CD1c-positive myeloid dendritic cell (primary cell): ENCODE measurements at regions not wholly inside any gene's neighbourhood (a gene's known extent, or its start where the extent isn't known, plus 50 kb on each side); places are given as distances from the start of the nearest gene placed in this dataset.
A peak's percentile ranks its signal among the peaks of the same experiment; 100 is the strongest.

Experiments
- DNase-seq: peaks from one replicate; pipeline ENCODE4 v3.0.0-alpha.2; 2016; ENCODE audit errors: extremely low spot score

DNA sequence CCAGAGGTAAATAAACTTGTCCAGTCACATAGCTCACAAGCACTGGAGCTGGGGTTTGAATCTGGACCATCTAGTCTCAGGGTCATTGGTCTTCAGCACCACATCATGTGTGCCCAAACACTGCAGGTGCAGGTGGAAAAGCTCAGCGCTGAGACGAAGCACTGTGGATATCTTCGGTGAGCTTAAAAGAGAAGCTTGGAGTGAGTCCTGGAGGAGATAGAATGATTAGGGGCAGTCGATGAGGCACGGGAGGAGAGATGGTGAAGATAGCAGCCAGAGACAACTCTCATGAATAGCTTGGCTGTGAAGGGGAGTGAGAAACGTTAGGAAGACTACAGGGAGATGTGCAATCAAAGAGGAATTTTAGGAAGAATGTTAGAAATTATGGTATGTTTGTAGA lies 389.3 kb downstream of the FGF9 start:
- no peak for DNase-seq

DNA sequence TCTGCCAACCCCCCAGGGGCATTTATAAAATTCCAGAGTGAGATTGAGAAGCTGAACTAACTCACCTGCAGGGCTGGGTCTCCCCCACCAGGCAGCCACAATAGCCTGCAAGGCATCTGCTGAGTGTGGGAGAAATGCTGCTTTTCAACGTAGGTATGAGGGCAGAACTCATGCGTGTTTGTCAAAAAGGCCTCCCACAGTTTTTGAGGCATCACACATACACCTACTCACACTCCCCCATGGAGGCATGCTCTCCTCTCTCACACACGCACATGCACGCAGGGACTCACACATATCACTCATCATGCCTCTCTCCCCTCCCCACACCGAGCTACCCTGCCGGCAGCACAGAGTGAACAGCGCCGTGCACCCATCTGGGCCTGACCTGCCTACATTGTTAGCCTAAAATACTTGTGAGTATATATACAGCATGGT lies 390.5 kb downstream of the FGF9 start:
- DNase-seq, result no peak

DNA sequence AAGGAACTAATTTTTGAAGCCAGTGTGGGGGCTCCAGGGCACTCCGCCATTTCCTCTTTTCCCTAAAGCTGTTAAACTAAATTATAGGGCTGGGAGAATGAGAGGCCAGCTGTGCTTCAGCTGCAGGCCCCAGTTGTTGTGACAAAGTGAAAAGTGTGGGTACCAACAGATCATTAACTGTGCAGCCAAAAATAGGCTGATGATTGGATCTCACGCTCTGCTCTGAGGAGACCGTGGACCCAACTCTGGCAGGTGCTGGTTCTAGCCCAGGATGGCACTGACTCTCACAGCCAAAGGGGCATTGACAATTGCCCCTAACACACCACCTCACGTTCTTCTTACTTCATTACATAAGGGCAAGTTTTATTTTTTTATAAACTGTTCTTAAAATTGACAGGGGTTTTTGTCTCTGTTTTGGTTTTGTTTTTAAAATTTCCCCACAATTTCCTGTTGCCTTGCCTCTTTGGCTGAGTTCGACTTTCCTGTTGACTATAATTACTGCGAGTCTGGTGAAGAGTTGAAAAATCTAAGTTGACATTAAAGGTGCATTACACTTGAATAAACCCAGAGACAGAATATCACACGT lies 391.0 kb downstream of the FGF9 start:
- DNase-seq, result peak; percentile 22

- DNase-seq, result no peak
These were observed 391.8 kb downstream of the FGF9 start for GRCh38 chr13:22062478-22063205.

DNA sequence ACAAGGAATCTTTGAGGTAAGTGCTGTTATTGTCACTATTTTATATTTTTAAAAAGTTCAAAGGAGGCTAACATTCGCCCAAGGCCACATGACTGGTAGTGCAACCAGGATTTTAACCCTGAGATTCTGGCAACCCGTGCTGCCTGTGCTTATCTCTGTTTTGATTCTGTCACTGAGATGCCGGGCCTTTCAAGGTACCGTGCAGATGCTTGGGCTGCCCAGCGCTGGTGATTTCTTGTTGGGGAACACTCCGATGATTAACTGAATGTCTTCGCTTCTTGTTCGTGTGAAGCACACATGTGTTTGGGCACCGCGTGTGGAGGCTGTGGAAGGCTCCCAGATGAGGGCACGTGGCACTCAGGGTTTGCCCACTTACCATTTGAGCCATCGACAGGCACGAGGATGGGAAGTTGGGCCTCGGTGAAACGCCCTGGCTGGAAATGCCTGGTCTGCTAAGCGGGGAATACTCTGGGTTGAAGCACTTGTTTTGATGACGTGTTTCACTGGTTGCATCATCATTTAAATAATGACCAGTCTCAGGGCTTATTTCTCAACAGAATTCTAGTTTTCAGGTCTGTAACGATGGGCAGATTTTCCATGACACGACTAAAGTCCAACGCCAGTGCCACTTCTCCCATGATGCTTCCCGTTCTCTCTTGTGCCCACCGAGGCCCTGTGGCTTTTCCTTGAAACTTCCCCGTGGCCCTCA lies 392.7 kb downstream of the FGF9 start:
- no peak for DNase-seq

GRCh38 chr13:22064854-22065620 lies 394.2 kb downstream of the FGF9 start:
- DNase-seq, result no peak

- DNase-seq, result no peak
These were observed 402.8 kb downstream of the FGF9 start for GRCh38 chr13:22073718-22074117.

DNA sequence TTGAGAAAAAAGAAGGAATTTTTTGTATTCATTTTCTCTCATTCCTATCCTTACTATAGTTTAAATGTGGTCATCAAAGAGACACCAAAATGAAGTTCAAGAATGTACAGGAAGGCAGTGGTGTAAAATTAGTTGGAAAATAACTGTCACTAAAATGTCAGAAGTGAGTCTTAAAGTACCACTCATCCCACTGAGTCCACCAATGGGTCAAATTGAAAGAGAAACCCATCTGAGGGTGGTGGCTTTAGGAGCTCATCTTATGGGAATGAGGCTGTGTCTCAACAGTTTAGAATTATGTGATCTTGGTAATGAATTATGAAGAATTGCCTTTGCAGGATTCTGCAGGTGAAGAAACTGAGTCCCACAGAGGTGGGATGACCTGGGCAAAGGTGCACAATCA lies 403.5 kb downstream of the FGF9 start:
- no peak for DNase-seq

- no peak for DNase-seq
These were observed 405.8 kb downstream of the FGF9 start for GRCh38 chr13:22076658-22077057.

GRCh38 chr13:22077205-22077683 lies 406.4 kb downstream of the FGF9 start:
- no peak for DNase-seq

DNA sequence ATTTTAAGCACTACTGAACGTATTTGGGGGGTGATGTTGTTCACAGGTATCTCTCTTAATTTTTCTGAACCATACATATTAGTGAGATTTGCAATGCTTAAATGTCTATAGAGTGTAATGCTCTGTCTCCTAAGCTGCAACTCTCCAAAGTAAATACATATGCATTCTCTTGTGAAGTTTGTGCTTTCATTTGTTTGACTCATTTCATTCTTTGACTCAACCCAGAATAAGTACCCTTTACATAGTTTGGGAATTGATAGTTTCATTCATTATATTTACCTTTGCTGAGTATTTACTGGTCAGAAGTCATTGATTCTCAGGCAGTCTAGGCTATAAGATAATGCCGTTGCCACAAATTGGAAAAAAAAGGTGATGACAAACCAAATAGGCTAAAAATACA lies 406.9 kb downstream of the FGF9 start:
- no peak for DNase-seq

DNA sequence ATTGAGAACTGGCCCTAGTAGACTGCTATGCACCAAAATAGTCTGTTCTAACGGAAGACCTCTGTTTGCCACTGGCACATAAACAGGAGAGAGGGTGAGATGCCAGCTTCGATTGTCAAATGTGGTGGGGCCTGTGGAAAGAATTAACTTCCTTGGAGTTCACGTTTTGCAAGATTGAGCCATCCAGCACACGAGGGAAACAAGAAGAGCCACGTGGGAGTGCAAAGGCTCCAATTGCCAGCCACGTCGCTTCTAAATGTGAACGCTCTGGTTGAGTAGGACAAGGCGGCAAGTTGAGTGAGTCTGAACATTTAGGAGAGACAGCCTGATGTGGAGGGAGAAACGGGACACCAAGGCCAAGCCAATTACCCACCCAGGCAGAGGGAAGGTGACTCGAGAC lies 409.1 kb downstream of the FGF9 start:
- no peak for DNase-seq

DNA sequence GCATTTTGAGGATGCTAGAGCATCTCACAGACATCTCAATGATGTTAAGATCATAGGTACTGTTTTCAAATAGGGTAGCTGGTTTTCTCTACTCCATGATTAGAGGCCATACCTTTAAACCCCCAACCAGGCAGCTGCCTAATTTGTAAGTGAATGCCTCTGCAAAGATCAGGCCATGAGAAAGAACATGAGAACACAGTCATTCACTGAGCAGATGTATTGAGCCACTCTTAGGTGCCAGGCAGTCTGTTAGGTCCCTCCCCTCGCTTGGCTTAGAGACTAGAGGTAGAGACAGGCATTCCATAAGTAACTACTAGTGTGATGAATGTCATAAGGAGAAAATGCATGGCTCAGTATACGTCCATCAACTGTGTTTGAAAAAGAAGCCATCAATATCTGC lies 410.0 kb downstream of the FGF9 start:
- no peak for DNase-seq

DNA sequence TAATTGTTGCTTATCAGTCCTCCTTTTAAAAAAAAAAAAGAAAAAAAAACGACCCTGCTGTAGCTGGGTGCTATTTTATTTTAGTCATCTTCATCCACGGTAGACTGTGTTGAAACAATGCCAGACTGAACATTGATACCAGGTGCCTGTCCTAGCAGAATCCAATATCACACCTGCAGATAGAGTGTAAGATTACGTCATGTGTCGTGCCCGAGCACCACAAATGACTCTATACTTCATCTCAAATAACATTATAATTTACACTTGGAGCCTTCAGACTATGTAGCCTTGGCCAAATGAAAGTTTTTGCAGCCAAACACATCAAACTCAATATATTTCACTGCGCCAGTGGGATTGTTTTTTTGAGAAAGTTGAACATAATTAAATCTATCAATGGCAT lies 410.6 kb downstream of the FGF9 start:
- DNase-seq, result no peak

DNA sequence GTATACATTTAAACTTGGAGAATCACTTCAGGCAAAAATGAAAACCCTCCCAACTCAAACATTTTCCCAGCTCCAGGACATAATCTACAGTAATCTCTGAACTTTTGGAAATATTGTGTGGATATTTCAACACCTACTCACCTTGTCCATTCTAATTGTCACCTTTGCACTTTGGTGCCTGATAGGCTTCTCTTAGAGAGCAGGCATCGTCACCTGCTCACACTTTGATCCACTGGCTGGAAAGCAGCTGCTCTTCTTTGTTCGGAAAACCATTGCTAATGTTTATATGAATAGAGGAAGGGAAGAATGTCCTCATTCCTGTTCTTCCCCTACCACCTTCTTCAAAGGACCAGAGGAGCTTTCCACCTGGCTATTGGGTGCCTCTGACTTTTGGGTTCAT lies 411.2 kb downstream of the FGF9 start:
- DNase-seq, result no peak

- no peak for DNase-seq
These were observed 411.7 kb downstream of the FGF9 start for GRCh38 chr13:22082437-22083100.

GRCh38 chr13:22085001-22085400 lies 414.1 kb downstream of the FGF9 start:
- DNase-seq, result no peak

- DNase-seq, result no peak
These were observed 415.9 kb downstream of the FGF9 start for GRCh38 chr13:22086597-22087330.

- DNase-seq, result no peak
These were observed 419.2 kb downstream of the FGF9 start for GRCh38 chr13:22090106-22090505.

DNA sequence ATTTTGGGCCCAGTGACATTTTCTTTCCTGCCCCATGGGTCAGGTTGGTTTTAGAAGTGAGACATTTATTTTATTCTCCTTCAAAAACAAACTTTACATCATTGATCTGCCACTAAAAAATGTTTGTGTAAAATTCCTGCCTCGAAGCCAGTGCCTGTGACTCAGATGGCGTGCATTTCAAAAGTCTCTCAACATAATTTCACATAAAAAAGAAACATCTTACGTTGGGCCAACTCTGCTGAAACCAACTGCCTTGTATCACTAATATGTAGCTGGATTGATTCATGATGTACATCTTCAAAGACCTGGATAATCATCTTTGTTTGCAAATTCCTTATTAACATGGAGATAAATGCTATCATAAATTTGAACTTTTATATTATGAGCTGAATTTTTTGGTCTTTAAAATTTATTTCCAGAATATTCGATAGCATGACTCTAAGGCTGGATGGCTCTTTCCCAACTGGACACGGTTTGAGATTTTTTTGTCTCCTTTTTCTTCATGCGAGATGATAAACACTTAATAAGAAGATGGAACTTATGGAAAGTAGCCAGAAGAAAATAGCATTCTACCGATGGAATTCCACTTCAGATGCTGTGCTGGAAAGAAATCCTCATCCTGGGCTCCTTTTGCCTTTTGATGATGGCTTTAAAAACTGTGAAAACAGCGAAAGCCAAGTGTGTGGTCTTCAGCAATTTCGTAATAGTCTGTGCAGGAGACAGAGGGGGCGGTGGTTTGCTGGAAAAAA lies 420.5 kb downstream of the FGF9 start:
- DNase-seq, result no peak
